OCI-LY7 (cell line): ENCODE measurements at regions not wholly inside any gene's neighbourhood (a gene's known extent, or its start where the extent isn't known, plus 50 kb on each side); places are given as distances from the start of the nearest gene placed in this dataset.

ENCODE experiments used
- BruUV-seq: library from RNA; stranded (reverse); fragments of 400-500 nt; replicated peaks from 2 replicates; lab custom pipeline; 2021; lab: Mats Ljungman, UMichigan
- CTCF ChIA-PET: fragments of 300-600 bp; sonication (Branson Sonifier 250); formaldehyde crosslinking; loops from one replicate; lab custom pipeline; 2022; ENCODE audit warnings: antibody characterized with exemption; ENCODE audit not compliant: unreplicated experiment; lab: Charles Lee
- POLR2A ChIA-PET: fragments of 300-600 bp; sonication (Branson Sonifier 250); formaldehyde crosslinking; loops from one replicate; lab custom pipeline; 2022; ENCODE audit warnings: antibody characterized with exemption; lab: Charles Lee
- DNase-seq: peaks from one replicate; pipeline ENCODE4 v3.0.0-alpha.2; 2015; ENCODE audit warnings: low spot score
- H2AFZ ChIP-seq: fragments of 200-600 bp; sonication (generic), shearing (Covaris generic); 2 replicates; pipeline ENCODE4 v1.6.1; 2014; ENCODE audit warnings: mild to moderate bottlenecking, antibody characterized with exemption, low read length, moderate library complexity
- H3K27ac ChIP-seq: fragments of 200-600 bp; sonication (generic); 2 replicates; pipeline ENCODE4 v1.5.1; 2014; ENCODE audit warnings: mixed run types, low read depth, mild to moderate bottlenecking, moderate library complexity, low read length, inconsistent platforms; ENCODE audit not compliant: poor library complexity, severe bottlenecking
- H3K36me3 ChIP-seq: fragments of 200-600 bp; sonication (generic); 2 replicates; pipeline ENCODE4 v1.6.1; 2014; ENCODE audit warnings: mild to moderate bottlenecking, antibody characterized with exemption, low read length, moderate library complexity, mixed read lengths; ENCODE audit not compliant: insufficient read depth
- H3K4me1 ChIP-seq: fragments of 200-600 bp; sonication (generic); 2 replicates; pipeline ENCODE4 v1.5.1; 2014; ENCODE audit warnings: mild to moderate bottlenecking, low read length; ENCODE audit not compliant: insufficient read depth, poor library complexity, severe bottlenecking
- H3K4me2 ChIP-seq: fragments of 200-600 bp; sonication (generic); 2 replicates; pipeline ENCODE4 v1.6.1; 2014; ENCODE audit warnings: mild to moderate bottlenecking, low read length
- H3K4me3 ChIP-seq: fragments of 200-600 bp; sonication (generic); 2 replicates; pipeline ENCODE4 v1.5.1; 2014; ENCODE audit warnings: mild to moderate bottlenecking, low read depth, low read length; ENCODE audit not compliant: poor library complexity, severe bottlenecking
- H3K79me2 ChIP-seq: fragments of 200-600 bp; sonication (generic); 2 replicates; pipeline ENCODE4 v1.6.1; 2016; ENCODE audit warnings: low read depth, mild to moderate bottlenecking, low read length, moderate library complexity, mixed read lengths; ENCODE audit not compliant: insufficient read depth
- H3K9me2 ChIP-seq: fragments of 200-600 bp; sonication (generic); 2 replicates; pipeline ENCODE4 v1.6.1; 2016; ENCODE audit warnings: mild to moderate bottlenecking, low read length, mixed read lengths; ENCODE audit not compliant: insufficient read depth
- H3K9me3 ChIP-seq: fragments of 200-600 bp; sonication (generic); 2 replicates; pipeline ENCODE4 v1.6.1; 2014; ENCODE audit warnings: mild to moderate bottlenecking, mixed run types, low read length, mixed read lengths
- H4K20me1 ChIP-seq: fragments of 200-600 bp; sonication (generic); 2 replicates; pipeline ENCODE4 v1.6.1; 2014; ENCODE audit warnings: mild to moderate bottlenecking, antibody characterized with exemption, low read length, moderate library complexity, mixed read lengths; ENCODE audit not compliant: insufficient read depth
- CTCF ChIP-seq: fragments of 200-600 bp; sonication (generic); conservative IDR thresholded peaks from 2 replicates; pipeline ENCODE4 v1.5.1; 2014; ENCODE audit warnings: mild to moderate bottlenecking, antibody characterized with exemption, low read length, moderate library complexity, mixed read lengths
- EZH2phosphoT487 ChIP-seq: fragments of 200-600 bp; sonication (generic); IDR thresholded peaks from 2 replicates; pipeline ENCODE4 v1.6.1; 2018; ENCODE audit warnings: low read depth, borderline replicate concordance, mild to moderate bottlenecking, mixed run types, antibody characterized with exemption, low read length, moderate library complexity, mixed read lengths
- intact Hi-C: fragments of 100-400 bp; cut with micrococcal nuclease; formaldehyde crosslinking; loops from one replicate; pipeline ENCODE4 v1.10.0; 2022; ENCODE audit not compliant: unreplicated experiment

DNA sequence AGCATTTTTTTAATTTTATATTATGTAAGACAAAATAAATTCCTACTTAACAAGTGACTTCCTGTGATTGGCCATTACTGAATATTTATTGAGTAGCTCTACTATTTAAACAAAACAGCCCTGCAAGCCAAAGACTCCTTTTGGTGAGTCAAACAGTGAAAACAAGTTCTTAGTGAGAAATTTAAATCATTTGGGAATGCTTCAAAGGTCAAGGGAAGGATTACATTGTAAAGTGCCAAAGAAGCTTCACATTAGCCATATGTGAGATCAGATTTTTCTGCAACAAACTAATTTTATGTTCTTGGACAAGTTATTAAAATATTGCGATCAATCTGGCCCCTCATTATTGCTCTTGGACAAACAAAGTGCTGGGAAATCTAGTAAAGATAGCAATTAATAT is 795.4 kb upstream of the MGAT4C start:
- H3K4me3 ChIP-seq = no peak overlapping the region
- no peaks in the 10 kb centered on the region for H4K20me1 ChIP-seq
- no peak overlapping the region for H3K4me2 ChIP-seq
- H3K9me2 ChIP-seq = no peaks in the 10 kb centered on the region
- no peaks in the 10 kb centered on the region for H3K79me2 ChIP-seq
- no peak for TF ChIP-seq EZH2phosphoT487
- no peak for TF ChIP-seq CTCF
- no peak for DNase-seq
- intact Hi-C loops = no loop called here
- no peaks in the 10 kb centered on the region for H3K36me3 ChIP-seq
- POLR2A ChIA-PET = no interaction called here
- no peaks in the 10 kb centered on the region for H3K9me3 ChIP-seq
- H3K27ac ChIP-seq = no peak overlapping the region
- no peak overlapping the region for H2AFZ ChIP-seq
- BruUV-seq = no TSS peak
- CTCF ChIA-PET = no interaction called here
- no peaks in the 10 kb centered on the region for H3K4me1 ChIP-seq

GRCh38 chr12:87047691-87048090 is 791.5 kb upstream of the MGAT4C start:
- POLR2A ChIA-PET = no interaction called here
- no TSS peak for BruUV-seq
- TF ChIP-seq EZH2phosphoT487 (no peak), CTCF (no peak)

GRCh38 chr12:87039536-87039935 is 783.3 kb upstream of the MGAT4C start:
- Histone ChIP-seq H2AFZ (no peak overlapping the region), H3K27ac (no peak overlapping the region), H4K20me1 (no peaks in the 10 kb centered on the region), H3K4me1 (no peaks in the 10 kb centered on the region), H3K9me3 (no peaks in the 10 kb centered on the region), H3K79me2 (no peaks in the 10 kb centered on the region), H3K4me2 (no peak overlapping the region), H3K4me3 (no peak overlapping the region), H3K9me2 (no peaks in the 10 kb centered on the region), H3K36me3 (no peaks in the 10 kb centered on the region)
- POLR2A ChIA-PET = no interaction called here
- intact Hi-C loops = no loop called here
- no peak for TF ChIP-seq CTCF
- TF ChIP-seq EZH2phosphoT487 = no peak
- CTCF ChIA-PET = no interaction called here
- DNase-seq = no peak
- BruUV-seq = no TSS peak

More at GRCh38 chr12:87047691-87048090, 791.5 kb upstream of the MGAT4C start:
- H3K4me1 ChIP-seq = no peaks in the 10 kb centered on the region
- no peak overlapping the region for H3K27ac ChIP-seq
- DNase-seq = no peak
- no peaks in the 10 kb centered on the region for H3K79me2 ChIP-seq
- H4K20me1 ChIP-seq = no peaks in the 10 kb centered on the region
- CTCF ChIA-PET = no interaction called here
- H3K9me2 ChIP-seq = no peaks in the 10 kb centered on the region
- H3K4me3 ChIP-seq = no peak overlapping the region
- intact Hi-C loops = no loop called here
- no peak overlapping the region for H2AFZ ChIP-seq
- no peaks in the 10 kb centered on the region for H3K9me3 ChIP-seq
- H3K4me2 ChIP-seq = no peak overlapping the region
- H3K36me3 ChIP-seq = no peaks in the 10 kb centered on the region
